Muscle of back (tissue), 3 donors: ENCODE measurements at regions not wholly inside any gene's neighbourhood (a gene's known extent, or its start where the extent isn't known, plus 50 kb on each side); places are given as distances from the start of the nearest gene placed in this dataset.

Experiments used
- DNase-seq, 3 donors: peaks; one replicate each; pipeline versions ENCODE4 v3.0.0 to v3.0.0-alpha.2; 2013

DNA sequence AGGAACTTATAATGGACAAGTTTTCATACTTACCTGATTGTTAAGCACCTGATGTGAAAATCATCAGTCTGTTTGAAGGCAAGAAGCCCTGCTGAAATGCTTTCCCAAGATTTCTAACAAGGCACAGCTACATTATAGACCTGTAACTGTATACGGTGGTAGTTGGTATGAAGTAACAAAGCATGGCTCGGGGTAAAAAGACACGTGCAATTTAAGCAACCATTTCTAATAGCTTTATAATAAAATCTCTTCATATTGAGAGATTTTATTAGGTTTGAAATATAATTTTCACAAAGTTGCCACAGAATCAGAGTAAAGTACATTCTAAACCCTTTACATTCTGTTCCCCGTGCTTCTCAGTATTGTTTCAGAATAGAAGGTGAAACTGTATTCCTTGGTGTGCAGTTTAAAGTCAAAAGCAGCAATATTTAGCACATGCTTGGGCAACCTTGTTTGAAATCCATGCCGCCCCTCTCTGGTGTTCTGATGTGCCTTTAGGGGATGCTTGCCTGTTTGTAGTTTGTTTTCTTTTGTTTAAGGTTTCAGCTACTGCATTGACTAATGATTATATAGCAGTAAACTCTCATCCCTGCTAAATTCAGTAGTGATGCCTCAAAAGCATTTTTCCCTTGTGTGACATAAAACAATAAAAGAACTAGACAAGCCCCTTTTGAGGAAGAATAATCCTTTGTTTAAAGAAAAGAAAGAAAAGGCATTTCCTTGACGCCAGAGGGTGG is 125.2 kb upstream of the OBI1 start:
- no peak for DNase-seq

DNA sequence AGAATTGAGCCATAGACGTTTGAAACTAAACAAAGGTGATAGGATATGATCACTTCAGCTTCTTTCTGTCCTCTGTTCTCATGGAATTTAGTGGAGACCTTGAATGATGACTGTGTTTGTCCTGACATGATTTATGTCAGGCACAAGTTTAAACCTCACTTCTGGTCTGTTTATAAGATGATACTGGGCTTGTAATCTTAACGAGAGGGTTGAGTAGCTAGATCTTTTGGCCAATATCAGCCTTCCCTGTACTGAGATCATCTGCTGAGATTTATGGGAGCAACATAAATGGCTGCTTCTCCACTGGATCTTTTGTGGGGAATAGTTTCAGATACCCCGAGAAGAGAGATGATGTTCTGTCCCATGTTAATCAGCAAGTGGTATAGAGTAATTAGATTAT is 121.8 kb upstream of the OBI1 start:
- DNase-seq, result no peak

DNA sequence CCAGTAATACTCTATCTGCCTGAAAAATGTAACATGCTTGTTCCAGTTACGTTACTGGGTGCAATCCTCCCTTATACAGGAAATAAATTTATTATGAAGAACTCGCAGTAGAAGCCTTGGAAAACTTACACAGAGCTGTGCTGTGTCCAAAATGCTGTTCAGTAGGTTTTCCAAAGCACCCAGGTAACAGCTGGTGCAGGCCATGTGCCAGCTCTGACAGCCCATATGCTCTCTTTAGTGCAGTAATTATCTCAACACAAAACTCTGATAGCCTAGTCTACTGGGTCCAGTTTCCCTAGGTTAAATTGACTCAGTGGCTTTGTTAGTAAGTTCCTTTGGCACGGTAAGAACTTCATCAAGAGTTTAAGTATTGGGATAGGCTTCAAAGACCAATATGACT is 120.7 kb upstream of the OBI1 start:
- DNase-seq, result no peak

DNA sequence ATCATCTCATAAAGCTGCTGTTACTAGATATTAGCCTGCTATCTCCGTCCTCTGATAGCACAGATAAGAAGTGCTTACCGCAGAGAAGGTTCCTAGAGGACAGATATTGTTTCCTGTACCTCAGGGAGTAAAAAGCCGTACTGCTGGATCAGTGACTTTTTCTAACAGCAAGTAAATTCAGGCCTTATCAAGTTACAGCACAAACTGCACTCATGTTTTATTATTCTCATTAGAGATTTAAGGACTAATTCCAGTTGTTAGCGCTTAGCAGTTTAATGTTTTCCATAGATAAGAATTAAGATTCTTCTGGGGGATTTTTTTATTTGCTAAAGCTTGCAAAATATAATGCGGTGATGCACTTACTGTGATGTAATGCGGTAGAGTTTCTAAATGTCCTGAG is 119.0 kb upstream of the OBI1 start:
- DNase-seq, result no peak

DNA sequence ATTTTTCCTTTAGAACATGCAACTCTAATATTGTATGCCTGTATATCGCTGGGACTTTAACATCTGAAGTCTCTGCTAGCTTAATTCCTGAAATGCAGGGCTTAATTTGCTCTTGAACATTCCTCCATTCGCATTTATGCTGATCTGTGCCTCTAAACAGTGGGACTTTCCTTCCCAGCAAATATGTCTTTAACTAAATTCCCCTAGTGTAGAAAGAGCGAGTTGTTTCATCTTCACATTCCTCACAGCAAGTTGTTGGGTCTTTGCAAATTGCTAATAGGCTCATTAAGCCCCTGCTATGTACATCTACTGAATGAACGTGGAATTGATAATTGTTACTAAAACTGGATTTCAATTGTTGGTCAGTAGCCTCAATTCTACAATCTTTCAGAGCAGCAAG is 118.4 kb upstream of the OBI1 start:
- DNase-seq, result no peak

DNA sequence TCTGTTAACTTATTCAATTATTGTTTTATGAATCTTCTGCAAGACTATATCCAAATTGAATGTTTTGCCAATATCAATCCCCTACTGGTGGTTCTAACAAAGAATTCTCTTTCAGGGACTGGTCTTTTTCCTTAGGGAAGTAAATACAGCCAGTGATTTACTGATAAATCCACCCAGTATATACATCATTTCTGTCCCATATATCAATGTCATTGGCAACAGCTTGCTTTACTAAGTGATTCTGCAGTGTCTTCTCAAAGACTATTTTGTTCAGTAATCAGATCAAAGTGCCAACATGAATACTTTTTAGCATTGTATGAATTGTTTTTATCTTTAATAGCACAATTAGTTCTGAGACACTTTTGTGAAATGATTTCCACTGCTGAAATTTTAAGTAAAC is 114.0 kb upstream of the OBI1 start:
- DNase-seq, result no peak

DNA sequence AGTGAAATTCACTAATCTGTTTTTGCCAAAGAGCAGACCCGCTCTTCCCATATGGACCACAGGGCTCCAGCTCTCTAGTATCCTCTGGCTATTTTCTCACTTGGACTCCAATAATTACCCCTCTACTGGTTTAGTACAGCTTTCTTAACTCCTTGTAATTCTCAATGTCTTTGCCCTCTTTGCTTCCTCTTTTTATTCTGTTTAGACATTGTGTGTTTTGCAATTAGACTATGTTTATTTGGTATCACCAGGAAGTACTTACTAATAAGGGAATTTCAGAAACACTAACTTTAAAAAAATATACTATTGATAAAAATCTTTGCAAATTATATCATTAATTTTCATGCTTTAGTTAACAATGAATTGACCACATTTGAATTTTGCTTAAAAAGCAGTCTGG is 111.6 kb upstream of the OBI1 start:
- DNase-seq, result no peak

DNA sequence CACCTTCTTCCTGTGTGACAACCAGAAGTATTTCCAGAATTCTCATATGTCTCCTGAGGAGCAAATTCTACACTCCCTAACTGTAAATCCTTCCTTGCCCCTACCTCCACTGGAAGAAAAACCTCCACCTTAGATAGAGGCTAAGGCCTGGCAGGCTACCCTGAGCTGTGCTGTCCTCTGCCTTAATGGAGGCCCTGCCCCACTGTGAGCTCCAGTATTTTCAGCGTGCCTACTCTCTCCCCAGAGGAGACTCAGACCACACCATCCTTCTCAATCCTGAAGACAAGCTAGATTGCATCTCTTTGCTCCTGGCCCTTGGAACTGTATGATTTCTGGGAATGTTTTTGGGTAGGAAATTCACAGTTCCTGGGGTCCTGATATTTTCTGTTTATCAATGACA is 110.0 kb upstream of the OBI1 start:
- no peak for DNase-seq

DNA sequence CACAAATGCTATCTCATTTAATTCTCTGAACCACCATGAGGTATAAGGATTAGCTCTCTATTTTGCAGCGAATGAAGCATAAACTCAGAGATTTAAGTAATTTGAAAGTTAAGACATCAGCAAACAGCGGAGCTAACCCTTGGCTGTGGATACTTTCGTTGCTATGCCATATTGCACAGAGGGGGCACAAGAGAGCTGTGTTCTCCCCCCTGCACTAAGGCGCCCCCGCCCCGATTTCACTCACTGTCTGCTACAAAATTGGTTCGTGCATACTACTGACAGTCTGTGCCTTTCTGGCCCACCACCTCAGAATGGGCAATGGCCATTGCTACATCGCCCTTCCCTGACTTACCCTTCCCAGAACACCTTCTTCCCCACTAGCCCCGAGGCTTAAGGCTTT is 105.7 kb upstream of the OBI1 start:
- DNase-seq, result no peak

DNA sequence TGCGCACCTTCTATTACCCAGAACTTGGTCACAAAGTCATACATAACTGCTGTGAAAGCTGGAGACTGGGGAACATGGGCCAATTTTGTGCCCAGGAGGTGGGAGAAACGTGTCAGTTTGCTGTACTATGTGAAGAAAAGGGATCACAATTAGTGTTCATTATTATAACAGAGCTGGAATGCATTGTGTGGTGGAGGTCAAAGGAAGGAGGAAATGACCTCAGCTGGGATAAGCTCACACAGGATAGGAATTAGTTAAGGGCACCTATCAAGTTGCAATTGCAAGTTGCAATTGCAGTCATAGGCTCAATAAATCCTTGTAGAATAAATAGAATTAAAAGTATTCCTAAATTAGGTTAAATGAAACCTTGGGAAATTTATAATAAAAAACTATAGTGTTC is 103.9 kb upstream of the OBI1 start:
- DNase-seq, result no peak

DNA sequence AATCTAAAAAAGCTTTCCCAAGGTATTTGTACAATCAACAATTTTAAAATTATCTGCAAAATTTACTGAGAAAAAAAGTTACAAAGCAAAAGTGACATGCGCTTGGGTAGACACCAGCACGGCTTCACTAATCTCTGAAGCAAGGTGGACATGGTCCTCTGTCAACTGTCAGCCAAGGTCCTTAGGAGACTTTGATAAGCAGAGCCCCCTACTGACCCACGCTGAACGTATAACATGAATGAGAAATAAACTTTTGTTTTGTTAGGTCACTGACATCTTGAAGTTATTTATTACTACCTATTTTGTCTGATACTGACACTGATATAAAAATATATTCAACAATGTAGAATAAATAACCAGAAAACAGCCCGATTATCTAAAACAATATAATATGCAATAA is 100.7 kb upstream of the OBI1 start:
- DNase-seq, result no peak

DNA sequence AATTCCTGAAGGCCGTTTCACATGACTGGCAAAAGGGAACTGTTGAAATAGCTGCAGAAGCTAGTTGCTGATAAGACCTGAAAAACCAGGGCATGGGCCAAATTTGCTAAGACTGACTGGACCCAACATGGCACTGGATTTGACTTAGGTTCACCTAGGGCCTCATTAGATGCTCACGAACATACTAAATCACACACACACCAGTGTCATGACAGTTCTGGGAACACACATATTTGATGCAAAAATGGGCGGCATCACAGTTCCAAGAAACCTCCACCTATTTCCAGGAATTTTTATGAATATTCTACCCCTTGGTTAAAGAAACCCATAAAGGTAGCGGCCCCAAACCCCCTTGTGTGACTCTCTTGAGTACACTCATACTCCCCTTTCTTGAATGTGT is 99.6 kb upstream of the OBI1 start:
- no peak for DNase-seq

DNA sequence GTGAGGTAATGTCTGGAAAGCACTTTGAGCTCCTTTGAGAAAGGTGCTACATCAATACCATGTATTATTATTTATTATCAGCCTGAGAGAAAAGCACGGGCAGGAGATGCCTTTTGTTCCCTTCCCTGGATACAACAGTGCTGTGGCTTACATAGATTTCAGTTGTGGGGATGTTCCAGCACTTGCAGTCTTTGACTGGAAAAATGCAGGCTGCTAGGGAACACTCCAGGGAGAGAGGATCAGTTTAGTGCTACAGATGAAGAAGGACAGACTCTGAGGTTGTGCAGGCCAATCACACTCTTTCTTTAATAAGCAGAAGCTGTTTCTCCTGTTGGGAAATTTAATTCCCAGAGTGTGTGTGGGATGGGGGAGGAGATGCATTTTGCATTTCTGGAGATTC is 94.5 kb upstream of the OBI1 start:
- no peak for DNase-seq

DNA sequence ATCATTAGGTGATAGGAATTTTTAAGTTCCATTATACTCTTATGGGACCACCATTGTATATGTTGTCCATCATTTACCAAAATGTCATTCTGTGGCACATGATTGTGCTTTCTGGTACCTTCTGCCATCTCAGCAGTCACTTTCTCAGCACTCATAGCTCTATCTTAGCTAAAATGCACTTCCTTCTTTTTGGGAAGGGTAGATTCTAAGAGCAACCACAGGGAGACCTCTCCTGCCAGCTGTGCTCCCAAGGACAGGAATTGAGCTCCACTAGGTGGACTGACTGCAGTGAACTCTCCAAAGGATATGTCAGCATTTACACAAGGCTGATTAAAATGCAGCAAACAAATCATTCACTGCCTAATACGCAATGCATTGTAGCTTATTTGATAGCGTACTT is 91.8 kb upstream of the OBI1 start:
- DNase-seq, result no peak

DNA sequence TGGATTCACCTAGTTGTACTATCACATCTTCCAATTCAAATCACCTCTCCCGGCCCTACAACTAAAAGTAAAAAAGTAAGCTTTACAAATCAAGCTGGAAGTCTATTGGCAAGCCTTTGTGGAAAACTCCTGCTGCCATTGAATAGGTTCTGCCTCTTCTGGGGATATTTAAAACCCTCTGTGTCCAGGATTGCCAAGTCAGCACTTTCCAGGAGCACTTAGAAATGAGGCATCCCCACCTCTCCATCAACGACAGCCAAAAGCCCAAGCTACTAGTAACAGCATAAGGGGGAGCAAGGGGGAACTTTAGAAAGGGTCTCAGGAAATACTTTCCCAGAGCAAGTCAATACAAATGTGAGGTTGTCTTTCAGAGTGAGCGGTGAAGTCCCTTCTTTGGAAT is 85.0 kb upstream of the OBI1 start:
- DNase-seq, result no peak

DNA sequence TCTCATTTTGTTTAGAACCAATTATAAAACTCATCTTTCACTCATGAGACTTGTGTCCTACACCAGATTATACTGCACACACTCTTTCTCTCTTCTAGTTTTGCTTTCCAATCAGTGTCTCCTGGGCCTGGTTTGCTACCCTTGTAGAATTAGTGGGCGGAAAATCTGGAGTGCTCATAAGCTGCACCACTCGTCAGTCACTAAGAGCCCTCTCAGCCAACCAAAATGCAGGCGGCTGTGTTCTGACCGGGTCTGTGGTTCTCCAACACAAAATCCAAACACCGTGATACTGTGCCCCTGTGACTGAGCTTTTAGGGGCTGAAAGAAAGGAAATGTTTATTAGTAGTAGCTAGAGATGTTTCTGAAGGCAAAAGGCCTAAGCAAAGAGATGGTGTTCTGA is 83.7 kb upstream of the OBI1 start:
- DNase-seq, result no peak

DNA sequence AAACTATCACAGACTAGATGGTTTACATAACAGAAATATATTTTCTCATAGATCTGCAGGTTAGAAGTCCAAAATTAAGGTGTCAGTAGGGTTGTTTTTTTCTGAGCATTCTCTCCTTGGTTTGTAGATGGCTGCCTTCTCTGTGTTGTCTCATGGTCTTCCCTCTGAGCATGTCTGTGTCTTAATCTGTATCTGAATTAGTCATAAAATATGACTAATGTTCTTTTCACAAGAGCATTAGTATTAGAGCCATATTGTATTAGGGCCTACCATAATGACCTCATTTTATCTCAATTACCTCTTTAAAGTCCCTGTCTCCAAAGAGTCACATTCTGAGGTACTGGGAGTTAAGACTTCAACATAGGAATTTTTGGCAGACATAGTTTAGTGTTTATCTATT is 77.2 kb upstream of the OBI1 start:
- no peak for DNase-seq

DNA sequence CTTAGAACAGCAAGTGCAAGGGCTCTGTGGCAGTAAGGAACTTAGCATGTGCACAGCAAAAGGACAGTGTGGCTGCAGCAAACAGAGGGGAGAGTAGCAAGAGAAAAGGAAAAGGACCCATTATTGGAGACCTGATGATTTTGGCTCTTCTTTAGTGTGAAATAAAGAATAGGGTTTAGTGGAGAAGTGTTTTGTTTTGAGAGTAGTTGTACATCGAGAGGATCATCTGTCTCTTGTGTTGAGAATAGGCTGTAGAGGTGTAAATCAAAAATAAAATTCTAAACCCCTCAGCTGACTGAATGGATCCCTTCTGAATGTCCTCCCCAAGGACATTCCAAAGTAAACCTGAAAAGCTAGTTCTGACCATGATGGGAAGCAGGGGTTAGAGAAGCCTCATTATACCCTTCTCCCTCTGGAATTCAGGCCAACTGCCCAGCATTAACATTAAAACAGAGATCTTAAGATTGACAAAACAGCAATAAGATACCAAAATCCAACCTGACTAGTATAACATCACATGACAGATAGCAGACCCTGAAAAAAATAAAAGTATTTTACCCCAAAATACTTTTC is 73.6 kb upstream of the OBI1 start:
- no peak for DNase-seq

DNA sequence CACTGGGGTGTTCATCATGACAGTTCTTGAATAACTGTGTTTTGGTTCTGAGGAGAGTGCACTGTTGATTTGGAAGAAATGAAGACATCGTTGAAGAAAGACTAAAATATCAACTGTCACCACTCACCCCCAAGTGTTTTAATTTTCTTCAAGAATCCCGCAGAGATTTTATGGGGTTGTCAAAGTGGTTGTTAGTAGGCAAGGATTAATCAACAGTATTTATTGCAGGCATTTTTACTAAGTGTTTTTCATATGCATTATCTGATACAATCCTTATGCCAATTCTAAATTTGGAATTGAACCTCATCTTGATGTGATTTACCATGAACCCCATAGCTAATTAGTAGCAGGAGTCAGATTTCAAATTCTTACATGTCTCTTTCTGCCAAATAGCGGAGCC is 63.7 kb upstream of the OBI1 start:
- no peak for DNase-seq

DNA sequence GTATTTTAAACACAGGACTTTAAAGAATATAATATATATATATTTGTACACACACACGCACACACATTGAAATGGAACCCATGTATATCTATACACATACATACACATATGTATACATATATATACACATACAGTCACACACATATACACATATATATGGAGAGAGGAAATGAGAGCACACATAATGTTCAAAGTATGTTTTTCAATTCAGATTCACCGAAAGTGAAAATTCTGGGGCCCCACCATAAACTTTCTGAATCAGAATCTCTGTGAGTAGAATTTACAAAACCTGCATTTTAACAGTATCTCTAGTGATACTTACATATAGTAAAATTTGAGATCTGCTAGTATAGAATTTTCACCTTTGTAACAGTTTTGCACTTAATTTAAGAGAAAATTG is 60.4 kb upstream of the OBI1 start:
- DNase-seq, result no peak

DNA sequence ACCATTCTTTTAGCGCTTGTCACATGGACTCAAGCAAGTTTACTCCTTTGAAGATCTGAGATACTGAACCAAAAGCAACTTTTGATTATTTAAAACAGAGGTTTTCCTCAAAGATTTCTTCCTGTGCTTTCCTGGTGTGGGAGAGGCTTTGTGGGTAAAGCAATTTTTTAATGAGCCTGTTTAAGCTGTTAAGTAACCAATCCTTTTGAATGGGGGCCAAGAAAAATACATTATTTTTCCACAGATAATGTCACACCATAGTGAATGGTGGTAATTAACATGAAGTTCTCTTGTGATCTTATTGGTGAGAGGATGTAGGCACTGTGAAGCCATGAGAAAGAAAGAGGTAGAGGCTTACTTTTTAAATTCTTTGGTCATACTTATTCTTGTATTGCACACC is 55.8 kb upstream of the OBI1 start:
- no peak for DNase-seq

DNA sequence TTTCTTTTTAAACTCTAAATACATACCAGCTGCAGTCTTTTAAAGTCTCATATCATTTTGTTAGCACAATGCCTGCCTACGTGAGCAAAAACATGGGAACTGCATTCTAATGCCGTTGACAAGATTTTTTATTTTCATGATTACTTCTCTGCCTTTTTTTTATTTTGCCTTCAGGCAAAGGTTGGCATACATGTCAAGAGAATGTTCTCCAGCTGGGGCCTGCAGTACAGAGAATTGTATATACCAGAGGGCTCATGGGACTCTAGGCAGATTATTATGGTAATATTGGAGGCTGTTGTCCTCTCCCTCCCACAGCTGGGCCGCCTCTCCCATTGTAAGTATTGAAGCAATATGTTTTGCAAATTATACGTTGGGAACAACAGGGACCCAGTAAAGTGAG is 53.9 kb upstream of the OBI1 start:
- peak in 1 of 3 donors; percentile 35 for DNase-seq

DNA sequence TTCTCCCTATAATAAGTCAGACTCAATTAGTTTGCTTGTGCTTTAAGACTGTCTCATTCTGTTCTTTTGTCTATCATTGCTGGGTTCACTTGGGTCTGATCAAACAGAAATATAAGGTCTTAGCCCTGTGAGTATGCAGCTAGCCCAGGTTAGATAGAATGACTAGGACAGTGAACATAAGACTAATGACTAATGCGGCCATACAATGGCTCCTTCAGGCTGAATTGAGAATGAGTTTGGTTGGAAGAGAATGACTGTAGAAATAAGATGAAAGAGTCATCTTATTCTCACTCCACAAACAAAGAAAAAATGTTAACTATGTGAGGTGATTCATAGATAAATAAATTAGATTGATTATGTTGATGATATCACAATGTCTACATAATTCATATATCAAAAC is 50.1 kb upstream of the OBI1 start:
- DNase-seq, result no peak
